ENCODE measurements at regions not wholly inside any gene's neighbourhood (a gene's known extent, or its start where the extent isn't known, plus 50 kb on each side); places are given as distances from the start of the nearest gene placed in this dataset.

DNA sequence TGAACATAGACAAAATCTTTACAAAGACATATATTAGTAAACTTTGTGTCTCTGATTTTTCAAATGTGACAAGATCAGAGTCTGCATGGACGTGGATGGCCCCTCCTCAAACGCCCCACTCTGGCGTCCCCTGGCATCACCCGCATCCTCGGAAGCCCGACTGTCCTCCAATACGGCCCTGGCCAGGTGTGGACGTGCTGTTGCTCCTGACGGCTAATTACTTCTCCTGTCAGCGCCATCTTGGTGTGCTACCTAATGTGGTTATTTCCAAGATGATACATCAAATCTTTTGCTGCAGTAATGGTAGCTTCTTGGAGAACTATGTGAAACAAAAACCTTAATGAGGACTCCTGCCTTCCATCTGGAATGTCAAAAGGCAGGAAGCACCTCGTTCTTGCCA lies 747.4 kb upstream of the SALL3 start:
- no peak for ATAC-seq
- no peaks in the 10 kb centered on the region for H3K4me1 Mint-ChIP-seq (ENCODE audit: low read depth)
- no peaks in the 10 kb centered on the region for H3K9me3 Mint-ChIP-seq (ENCODE audit: insufficient read depth)
- no peaks in the 10 kb centered on the region for H3K36me3 Mint-ChIP-seq (ENCODE audit: low read depth)
- POLR2A ChIA-PET, result no interaction called here
- H3K27ac Mint-ChIP-seq, result no peak overlapping the region
- DNase-seq, result no peak
- no peaks in the 10 kb centered on the region for H3K27me3 Mint-ChIP-seq (ENCODE audit: low read depth)
- CTCF ChIA-PET, result no interaction called here
- H3K4me3 Mint-ChIP-seq, result no peak overlapping the region

DNA sequence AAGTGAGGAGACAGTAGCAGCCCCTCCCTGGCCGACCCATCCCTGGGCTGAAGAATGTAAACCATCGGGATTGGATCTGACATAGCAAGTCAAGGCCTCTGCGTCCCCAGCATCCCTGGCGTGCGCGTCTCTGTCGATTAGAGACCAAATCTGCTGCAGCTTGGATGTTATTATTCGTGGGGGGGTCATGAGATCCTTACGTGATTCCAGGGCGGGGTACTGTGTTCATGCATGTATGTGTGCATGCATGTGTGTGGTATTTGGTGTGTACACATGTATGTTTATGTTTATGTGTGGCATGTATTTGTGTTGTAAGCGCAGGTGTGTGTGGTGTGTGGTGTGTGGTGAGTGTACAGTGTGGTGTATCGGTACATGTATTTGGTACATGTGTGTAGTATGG lies 741.8 kb upstream of the SALL3 start:
- Mint-ChIP-seq H3K27ac (peak overlapping the region; percentile 23), H3K4me3 (no peak overlapping the region), H3K36me3 (ENCODE audit: low read depth) (peaks cover 3% of the 10 kb centered on the region), H3K9me3 (ENCODE audit: insufficient read depth) (peaks cover 5% of the 10 kb centered on the region), H3K4me1 (ENCODE audit: low read depth) (no peaks in the 10 kb centered on the region), H3K27me3 (ENCODE audit: low read depth) (no peaks in the 10 kb centered on the region)
- ATAC-seq (no peak), DNase-seq (no peak)
- ChIA-PET POLR2A (no interaction called here), CTCF (no interaction called here)

DNA sequence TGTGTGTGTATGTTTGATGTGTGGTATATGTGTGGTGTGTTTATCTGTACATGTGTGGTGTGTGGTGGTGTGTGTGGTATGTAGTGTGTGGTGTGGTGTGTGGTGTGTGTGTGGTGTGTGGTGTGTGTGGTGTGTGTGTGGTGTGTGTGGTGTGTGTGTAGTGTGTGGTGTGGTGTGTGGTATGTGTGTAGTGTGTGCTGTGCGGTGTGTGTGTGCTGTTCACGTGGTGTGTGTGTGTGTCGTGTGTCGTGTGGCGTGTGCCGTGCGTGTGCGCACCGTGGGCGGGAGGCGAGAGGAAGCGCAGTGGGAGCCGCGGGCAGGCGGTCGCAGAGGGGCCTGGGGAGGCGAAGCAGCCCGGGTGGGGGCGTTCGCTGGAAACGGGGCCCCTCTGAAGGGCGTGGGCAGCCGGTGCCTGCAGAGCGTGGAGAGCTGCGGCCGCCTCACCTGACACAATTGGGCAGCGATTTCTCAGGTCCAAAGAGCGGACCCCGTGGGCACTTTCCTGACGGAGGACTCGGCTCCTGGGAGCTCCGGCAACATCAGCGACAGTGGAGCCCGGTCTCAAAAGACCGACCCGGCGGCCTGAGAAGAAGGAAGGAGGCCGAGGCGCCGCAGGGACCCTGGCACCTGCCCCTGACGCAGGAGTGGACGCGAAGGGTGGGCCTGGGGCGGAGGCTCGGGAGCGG lies 741.1 kb upstream of the SALL3 start:
- peak overlapping the region; percentile 23 for H3K27ac Mint-ChIP-seq
- no peak for DNase-seq
- ChIA-PET POLR2A (no interaction called here), CTCF (no interaction called here)
- no peaks in the 10 kb centered on the region for H3K27me3 Mint-ChIP-seq (ENCODE audit: low read depth)
- no peaks in the 10 kb centered on the region for H3K4me1 Mint-ChIP-seq (ENCODE audit: low read depth)
- H3K4me3 Mint-ChIP-seq, result no peak overlapping the region
- H3K9me3 Mint-ChIP-seq (ENCODE audit: insufficient read depth), result peaks cover 5% of the 10 kb centered on the region
- H3K36me3 Mint-ChIP-seq (ENCODE audit: low read depth), result peaks cover 3% of the 10 kb centered on the region
- ATAC-seq, result peak; percentile 53

DNA sequence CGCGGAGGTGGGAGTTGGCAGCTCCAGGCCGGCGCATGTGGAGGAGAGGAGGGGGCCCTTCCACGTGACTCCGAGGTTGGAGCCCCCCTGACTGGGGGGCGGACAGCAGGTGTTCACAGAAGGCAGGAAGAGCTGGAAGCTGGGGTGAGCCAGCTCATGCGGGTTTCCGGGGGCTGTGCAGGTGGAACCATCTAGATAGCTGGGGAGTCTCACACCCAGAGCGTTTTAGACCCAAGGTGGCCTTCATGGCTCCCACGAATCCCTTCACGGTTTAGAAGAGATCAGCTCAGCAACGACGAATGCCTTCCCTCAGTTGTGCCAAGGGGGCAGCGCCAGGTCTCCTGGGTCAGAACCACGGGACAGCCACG lies 740.5 kb upstream of the SALL3 start:
- no peak overlapping the region for H3K4me3 Mint-ChIP-seq
- ChIA-PET CTCF (no interaction called here), POLR2A (no interaction called here)
- ATAC-seq, result peak; percentile 47
- no peaks in the 10 kb centered on the region for H3K27me3 Mint-ChIP-seq (ENCODE audit: low read depth)
- peaks cover 5% of the 10 kb centered on the region for H3K9me3 Mint-ChIP-seq (ENCODE audit: insufficient read depth)
- peaks cover 3% of the 10 kb centered on the region for H3K36me3 Mint-ChIP-seq (ENCODE audit: low read depth)
- no peak for DNase-seq
- no peak overlapping the region for H3K27ac Mint-ChIP-seq
- no peaks in the 10 kb centered on the region for H3K4me1 Mint-ChIP-seq (ENCODE audit: low read depth)

DNA sequence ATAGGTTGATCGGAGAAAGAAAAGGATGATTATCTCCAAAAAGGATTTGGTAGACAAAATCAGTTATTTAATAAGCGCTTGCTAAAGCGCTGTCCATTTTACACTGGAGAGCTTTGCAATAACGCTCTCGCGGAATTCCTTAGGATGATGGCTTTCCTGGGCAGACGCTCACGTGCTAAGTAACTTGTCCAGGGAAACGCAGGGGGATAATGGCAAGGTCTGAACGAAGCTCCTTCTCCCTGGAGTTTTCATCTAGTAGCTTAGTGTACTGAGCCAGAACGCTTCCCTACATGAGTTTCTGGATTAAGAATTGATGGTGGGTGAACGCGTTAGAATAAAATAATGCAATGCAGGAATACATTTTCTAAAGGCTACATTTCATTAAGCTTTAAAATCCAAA lies 739.5 kb upstream of the SALL3 start:
- CTCF ChIA-PET, result no interaction called here
- POLR2A ChIA-PET, result no interaction called here
- no peak overlapping the region for H3K27ac Mint-ChIP-seq
- no peaks in the 10 kb centered on the region for H3K27me3 Mint-ChIP-seq (ENCODE audit: low read depth)
- H3K36me3 Mint-ChIP-seq (ENCODE audit: low read depth), result peaks cover 3% of the 10 kb centered on the region
- ATAC-seq, result no peak
- no peak for DNase-seq
- peaks cover 5% of the 10 kb centered on the region for H3K9me3 Mint-ChIP-seq (ENCODE audit: insufficient read depth)
- H3K4me3 Mint-ChIP-seq, result no peak overlapping the region
- H3K4me1 Mint-ChIP-seq (ENCODE audit: low read depth), result no peaks in the 10 kb centered on the region

DNA sequence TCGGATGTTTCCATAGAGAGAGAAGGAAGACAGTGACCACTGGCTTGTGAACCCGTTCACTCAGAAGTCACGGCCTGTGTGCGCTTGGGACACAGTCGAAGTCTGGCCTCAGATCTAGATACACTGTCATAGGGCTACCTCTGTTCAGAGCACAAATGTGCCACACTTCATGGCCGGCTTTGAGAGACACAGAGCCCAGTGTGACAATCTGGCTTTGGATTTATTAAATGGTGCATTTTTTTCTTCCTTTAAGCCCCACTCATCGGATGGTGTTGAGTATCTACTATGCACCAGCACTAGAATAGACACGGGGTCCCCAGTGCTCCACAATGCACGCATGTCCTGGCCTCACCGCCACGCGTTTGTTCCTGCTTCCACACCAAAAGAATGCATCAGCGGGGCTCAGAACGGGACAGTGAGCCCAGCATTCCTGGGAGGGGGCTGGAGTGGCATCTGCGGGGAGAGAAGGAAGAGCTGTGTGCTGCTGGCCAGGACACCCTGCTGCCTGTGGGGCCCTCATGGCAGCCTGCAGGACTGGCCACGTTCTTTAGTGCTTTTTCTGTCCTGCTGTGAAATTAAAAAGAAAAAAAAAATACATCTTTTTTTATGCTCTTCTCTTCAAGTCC lies 738.9 kb upstream of the SALL3 start:
- ATAC-seq, result no peak
- no peaks in the 10 kb centered on the region for H3K4me1 Mint-ChIP-seq (ENCODE audit: low read depth)
- H3K27ac Mint-ChIP-seq, result no peak overlapping the region
- peaks cover 5% of the 10 kb centered on the region for H3K9me3 Mint-ChIP-seq (ENCODE audit: insufficient read depth)
- H3K27me3 Mint-ChIP-seq (ENCODE audit: low read depth), result no peaks in the 10 kb centered on the region
- no peak for DNase-seq
- H3K4me3 Mint-ChIP-seq, result no peak overlapping the region
- ChIA-PET CTCF (no interaction called here), POLR2A (no interaction called here)
- peaks cover 3% of the 10 kb centered on the region for H3K36me3 Mint-ChIP-seq (ENCODE audit: low read depth)

DNA sequence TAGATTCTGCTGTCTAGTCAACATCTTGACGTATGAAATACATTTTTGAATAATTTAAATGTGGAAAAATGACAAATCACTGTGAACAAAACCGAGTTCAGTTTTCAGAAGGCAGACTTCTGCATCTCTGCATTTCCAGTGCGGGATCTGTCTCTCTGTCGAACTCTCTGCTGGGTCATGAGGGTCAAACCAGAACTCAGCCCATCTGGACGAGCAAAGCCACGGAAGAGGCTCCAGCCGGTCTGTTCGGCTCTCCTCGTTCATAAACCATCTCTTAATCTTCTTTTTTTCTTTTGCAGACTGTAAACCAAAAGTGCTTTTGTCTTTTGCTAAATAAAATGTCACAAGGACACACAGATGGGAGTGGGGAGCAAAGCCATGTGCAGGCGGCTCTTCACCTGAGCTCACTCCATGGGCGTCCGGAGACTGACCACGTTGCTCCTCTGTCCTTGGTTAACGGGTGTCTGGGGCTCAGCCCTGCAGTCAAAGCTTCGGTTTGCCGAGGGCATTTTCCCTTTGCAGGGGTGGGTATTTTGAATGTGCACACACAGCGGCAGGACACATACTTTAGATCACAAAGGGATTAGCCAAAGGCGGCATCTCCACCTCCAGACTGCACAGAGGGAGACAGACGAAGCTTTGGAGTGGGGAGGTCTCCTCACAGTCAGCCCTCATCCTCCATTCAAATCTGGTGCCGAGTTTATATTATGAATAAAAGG lies 737.9 kb upstream of the SALL3 start:
- ATAC-seq (no peak), DNase-seq (no peak)
- no peaks in the 10 kb centered on the region for H3K4me1 Mint-ChIP-seq (ENCODE audit: low read depth)
- ChIA-PET CTCF (no interaction called here), POLR2A (no interaction called here)
- peaks cover 3% of the 10 kb centered on the region for H3K36me3 Mint-ChIP-seq (ENCODE audit: low read depth)
- H3K4me3 Mint-ChIP-seq, result no peak overlapping the region
- H3K9me3 Mint-ChIP-seq (ENCODE audit: insufficient read depth), result peaks cover 5% of the 10 kb centered on the region
- H3K27ac Mint-ChIP-seq, result no peak overlapping the region
- H3K27me3 Mint-ChIP-seq (ENCODE audit: low read depth), result no peaks in the 10 kb centered on the region

DNA sequence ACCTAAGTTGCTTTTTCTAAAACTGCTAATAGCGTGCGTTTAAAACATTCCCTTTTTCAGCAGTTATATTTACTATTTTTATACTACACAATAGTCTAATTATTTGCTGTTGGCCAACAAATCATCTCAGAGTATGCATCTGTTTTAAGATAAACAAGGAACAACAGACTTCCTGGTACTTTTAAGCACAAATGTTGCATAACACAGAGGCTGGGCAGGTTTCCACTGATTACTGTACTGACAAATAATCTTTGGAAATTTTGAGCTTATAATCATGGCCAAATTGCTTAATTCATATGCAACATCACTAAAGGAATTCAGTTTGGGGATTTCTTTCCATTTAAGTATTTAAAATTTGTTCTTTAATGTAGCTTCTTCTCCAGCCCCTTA lies 737.4 kb upstream of the SALL3 start:
- ATAC-seq (no peak), DNase-seq (no peak)
- ChIA-PET POLR2A (no interaction called here), CTCF (no interaction called here)
- H3K9me3 Mint-ChIP-seq (ENCODE audit: insufficient read depth), result peaks cover 5% of the 10 kb centered on the region
- H3K36me3 Mint-ChIP-seq (ENCODE audit: low read depth), result peaks cover 3% of the 10 kb centered on the region
- no peak overlapping the region for H3K27ac Mint-ChIP-seq
- no peak overlapping the region for H3K4me3 Mint-ChIP-seq
- no peaks in the 10 kb centered on the region for H3K4me1 Mint-ChIP-seq (ENCODE audit: low read depth)
- H3K27me3 Mint-ChIP-seq (ENCODE audit: low read depth), result no peaks in the 10 kb centered on the region

DNA sequence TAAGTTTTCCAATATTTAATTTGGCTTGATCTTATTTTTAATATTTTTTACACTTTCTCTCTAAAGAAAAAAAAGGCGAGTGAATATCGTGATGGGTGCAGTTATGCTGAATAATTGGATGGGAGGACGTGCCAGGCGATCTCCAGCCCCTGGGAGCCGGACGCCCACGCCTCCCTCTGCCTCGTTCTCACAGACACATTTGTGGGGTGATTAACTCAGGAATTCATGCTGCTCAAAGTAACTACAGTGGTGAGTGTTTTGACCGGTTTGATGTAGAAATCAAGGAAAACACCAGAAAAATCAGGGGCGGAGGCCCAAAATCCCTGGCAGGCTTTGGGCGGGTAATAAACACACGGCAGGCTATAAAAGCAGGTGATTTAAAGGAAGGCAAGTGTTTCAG lies 736.8 kb upstream of the SALL3 start:
- peaks cover 3% of the 10 kb centered on the region for H3K36me3 Mint-ChIP-seq (ENCODE audit: low read depth)
- POLR2A ChIA-PET, result no interaction called here
- H3K27ac Mint-ChIP-seq, result no peak overlapping the region
- peaks cover 4% of the 10 kb centered on the region for H3K9me3 Mint-ChIP-seq (ENCODE audit: insufficient read depth)
- no peak for ATAC-seq
- DNase-seq, result no peak
- no peaks in the 10 kb centered on the region for H3K27me3 Mint-ChIP-seq (ENCODE audit: low read depth)
- no peaks in the 10 kb centered on the region for H3K4me1 Mint-ChIP-seq (ENCODE audit: low read depth)
- H3K4me3 Mint-ChIP-seq, result no peak overlapping the region
- CTCF ChIA-PET, result no interaction called here

DNA sequence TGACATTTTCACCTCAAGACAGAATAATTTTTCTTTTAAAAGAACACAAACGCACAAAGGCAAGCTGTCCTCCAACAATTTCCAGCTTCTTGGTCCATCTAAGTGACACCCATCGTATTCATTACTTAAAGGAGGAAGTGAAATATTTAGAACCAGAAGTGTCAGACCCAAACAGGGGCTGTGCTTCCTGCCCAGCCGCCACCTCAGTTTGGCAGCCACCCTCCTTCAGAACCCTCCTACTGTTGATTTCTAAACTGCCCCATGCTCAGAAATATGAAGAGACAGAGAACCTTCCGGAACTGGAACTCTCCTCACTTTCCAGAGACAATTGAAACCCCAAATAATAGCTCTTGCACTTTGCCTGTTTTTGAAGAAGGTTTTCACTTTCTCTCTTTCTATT lies 734.8 kb upstream of the SALL3 start:
- H3K4me3 Mint-ChIP-seq, result no peak overlapping the region
- H3K27ac Mint-ChIP-seq, result no peak overlapping the region
- H3K4me1 Mint-ChIP-seq (ENCODE audit: low read depth), result no peaks in the 10 kb centered on the region
- POLR2A ChIA-PET, result no interaction called here
- DNase-seq, result no peak
- H3K27me3 Mint-ChIP-seq (ENCODE audit: low read depth), result no peaks in the 10 kb centered on the region
- ATAC-seq, result no peak
- CTCF ChIA-PET, result no interaction called here
- no peaks in the 10 kb centered on the region for H3K9me3 Mint-ChIP-seq (ENCODE audit: insufficient read depth)
- H3K36me3 Mint-ChIP-seq (ENCODE audit: low read depth), result no peaks in the 10 kb centered on the region

DNA sequence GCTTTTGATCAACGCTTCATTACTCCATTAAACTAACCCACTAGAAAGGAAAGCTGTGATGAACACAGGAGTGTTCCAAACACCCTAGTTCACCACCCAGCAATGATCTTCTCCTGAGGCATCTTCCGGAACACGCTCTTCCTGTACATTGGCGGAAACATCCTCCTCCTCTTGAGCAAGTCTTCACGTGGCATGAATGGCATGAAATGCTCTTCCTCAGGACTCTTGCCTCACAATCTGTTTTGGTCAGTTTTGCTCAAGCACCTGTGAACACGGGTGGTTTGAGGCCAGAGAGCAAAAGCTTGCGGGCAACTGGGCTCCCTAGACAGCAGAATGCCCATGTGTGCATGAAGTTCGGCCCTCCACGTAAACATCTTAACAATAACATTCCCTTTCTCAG lies 734.2 kb upstream of the SALL3 start:
- ChIA-PET POLR2A (no interaction called here), CTCF (no interaction called here)
- no peak for DNase-seq
- Mint-ChIP-seq H3K36me3 (ENCODE audit: low read depth) (no peaks in the 10 kb centered on the region), H3K4me3 (no peak overlapping the region), H3K4me1 (ENCODE audit: low read depth) (no peaks in the 10 kb centered on the region), H3K27me3 (ENCODE audit: low read depth) (no peaks in the 10 kb centered on the region), H3K27ac (no peak overlapping the region), H3K9me3 (ENCODE audit: insufficient read depth) (no peaks in the 10 kb centered on the region)
- ATAC-seq, result no peak

DNA sequence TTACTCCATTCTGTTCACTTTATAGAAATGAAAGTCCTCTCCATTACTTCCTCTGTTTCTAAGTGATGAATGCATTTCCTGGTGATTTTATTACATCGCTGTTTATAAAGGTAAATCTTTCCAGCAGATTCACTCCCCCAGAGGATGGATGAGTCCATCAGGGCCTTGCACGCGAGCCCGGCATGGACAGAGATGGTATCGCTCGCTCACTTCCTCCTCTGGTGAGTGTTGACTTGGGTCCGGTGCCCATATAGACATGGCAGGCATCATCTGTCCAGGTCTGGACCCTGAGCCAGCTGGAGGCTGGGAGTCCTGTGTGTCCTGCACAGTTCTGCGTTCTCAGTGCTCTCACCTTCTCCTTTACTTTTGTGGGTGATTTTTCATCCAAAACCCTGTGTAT lies 733.6 kb upstream of the SALL3 start:
- H3K27ac Mint-ChIP-seq, result no peak overlapping the region

DNA sequence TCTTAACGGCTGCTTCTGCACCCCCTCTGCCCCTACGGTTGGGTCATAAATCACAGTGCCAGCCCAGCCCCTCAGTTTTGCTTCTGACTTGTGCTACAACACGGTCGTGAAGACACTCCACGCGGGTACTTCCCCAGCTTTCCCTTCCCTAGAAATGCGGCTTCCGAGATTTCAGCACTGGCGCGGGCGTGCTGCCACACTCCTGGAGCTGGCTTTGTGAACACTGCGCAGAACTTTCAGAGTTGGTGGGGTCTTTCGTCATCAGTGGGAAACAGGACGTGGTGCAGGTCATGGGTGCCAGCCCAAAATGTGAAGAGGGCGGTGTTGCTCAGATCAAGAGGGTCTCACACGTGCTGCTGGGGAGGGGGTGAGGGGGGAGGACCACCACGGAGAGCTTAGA lies 733.0 kb upstream of the SALL3 start:
- ChIA-PET POLR2A (no interaction called here), CTCF (no interaction called here)
- no peaks in the 10 kb centered on the region for H3K9me3 Mint-ChIP-seq (ENCODE audit: insufficient read depth)
- no peak for ATAC-seq
- H3K27me3 Mint-ChIP-seq (ENCODE audit: low read depth), result no peaks in the 10 kb centered on the region
- H3K36me3 Mint-ChIP-seq (ENCODE audit: low read depth), result no peaks in the 10 kb centered on the region
- H3K4me3 Mint-ChIP-seq, result no peak overlapping the region
- H3K27ac Mint-ChIP-seq, result no peak overlapping the region
- H3K4me1 Mint-ChIP-seq (ENCODE audit: low read depth), result no peaks in the 10 kb centered on the region
- no peak for DNase-seq

More for the DNA sequence above, 733.6 kb upstream of the SALL3 start:
- POLR2A ChIA-PET, result no interaction called here
- Mint-ChIP-seq H3K4me3 (no peak overlapping the region), H3K27me3 (ENCODE audit: low read depth) (no peaks in the 10 kb centered on the region), H3K36me3 (ENCODE audit: low read depth) (no peaks in the 10 kb centered on the region), H3K4me1 (ENCODE audit: low read depth) (no peaks in the 10 kb centered on the region), H3K9me3 (ENCODE audit: insufficient read depth) (no peaks in the 10 kb centered on the region)
- DNase-seq (no peak), ATAC-seq (no peak)
- CTCF ChIA-PET, result no interaction called here

All from activated CD8-positive, alpha-beta T cell treated with anti-CD3 and anti-CD28 coated beads, Interleukin-2, amount 10 ng/mL, durations not matched to agents 7 days and 5 days (primary cell).